ENCODE measurements at regions not wholly inside any gene's neighbourhood (a gene's known extent, or its start where the extent isn't known, plus 50 kb on each side); places are given as distances from the start of the nearest gene placed in this dataset.
"Not testable (repeated sequence)": the region's sequence is repeated elsewhere in the genome, so short reads cannot be mapped to it uniquely, and the experiment has no call there.

DNA sequence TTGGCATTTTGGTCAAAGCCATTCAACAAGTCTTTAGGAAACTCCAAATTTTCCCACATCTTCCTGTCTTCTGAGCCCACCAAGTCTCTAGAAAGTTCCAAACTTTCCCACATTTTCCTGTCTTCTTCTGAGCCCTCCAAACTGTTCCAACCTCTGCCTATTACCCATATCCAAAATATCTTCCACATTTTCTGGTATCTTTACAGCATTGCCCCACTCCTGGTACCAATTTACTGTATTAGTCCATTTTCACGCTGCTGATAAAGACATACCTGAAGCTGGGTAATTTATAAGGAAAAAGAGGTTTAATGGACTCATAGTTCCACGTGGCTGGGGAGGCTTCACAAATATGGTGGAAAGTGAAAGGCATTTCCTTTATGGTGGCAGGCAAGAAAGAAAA lies 56.1 kb upstream of the GABRA3 start:
- H3K4me3 ChIP-seq; DNase-seq; ATAC-seq; intact Hi-C loops (cut with DNase I); H3K27me3 ChIP-seq; H3K4me1 ChIP-seq; H3K36me3 ChIP-seq; H3K9me3 ChIP-seq; H3K27ac ChIP-seq: not testable (repeated sequence)

DNA sequence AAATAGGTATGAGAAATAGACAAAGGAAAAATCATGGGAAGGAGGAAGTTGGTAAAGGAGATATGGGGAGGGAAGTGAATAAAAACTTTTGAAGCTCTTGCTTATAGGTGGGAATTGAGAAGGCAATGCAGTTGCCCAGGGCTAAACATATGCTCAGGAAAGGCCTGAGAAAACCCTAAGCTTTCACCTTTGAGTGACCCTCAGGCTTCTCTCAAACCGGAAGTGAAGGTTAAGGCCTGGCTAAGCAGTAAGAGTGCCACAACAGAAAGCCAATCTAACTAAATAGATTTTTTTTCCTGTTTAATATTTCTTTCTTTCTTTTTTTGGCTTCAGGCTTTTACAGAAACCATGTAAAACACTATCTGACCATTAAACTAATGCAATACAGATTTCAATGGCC lies 69.5 kb upstream of the GABRA3 start:
- Histone ChIP-seq H3K27ac (no peak overlapping the region), H3K27me3 (no peaks in the 10 kb centered on the region), H3K4me1 (no peaks in the 10 kb centered on the region), H3K4me3 (no peak overlapping the region), H3K36me3 (no peaks in the 10 kb centered on the region), H3K9me3 (no peaks in the 10 kb centered on the region)
- TF ChIP-seq, protein P1, sequence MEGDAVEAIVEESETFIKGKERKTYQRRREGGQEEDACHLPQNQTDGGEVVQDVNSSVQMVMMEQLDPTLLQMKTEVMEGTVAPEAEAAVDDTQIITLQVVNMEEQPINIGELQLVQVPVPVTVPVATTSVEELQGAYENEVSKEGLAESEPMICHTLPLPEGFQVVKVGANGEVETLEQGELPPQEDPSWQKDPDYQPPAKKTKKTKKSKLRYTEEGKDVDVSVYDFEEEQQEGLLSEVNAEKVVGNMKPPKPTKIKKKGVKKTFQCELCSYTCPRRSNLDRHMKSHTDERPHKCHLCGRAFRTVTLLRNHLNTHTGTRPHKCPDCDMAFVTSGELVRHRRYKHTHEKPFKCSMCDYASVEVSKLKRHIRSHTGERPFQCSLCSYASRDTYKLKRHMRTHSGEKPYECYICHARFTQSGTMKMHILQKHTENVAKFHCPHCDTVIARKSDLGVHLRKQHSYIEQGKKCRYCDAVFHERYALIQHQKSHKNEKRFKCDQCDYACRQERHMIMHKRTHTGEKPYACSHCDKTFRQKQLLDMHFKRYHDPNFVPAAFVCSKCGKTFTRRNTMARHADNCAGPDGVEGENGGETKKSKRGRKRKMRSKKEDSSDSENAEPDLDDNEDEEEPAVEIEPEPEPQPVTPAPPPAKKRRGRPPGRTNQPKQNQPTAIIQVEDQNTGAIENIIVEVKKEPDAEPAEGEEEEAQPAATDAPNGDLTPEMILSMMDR (IDR thresholded peaks at IDR 0.05): no peak
- DNase-seq: no peak
- intact Hi-C loops (cut with DNase I): no loop called here
- no peak for ATAC-seq

DNA sequence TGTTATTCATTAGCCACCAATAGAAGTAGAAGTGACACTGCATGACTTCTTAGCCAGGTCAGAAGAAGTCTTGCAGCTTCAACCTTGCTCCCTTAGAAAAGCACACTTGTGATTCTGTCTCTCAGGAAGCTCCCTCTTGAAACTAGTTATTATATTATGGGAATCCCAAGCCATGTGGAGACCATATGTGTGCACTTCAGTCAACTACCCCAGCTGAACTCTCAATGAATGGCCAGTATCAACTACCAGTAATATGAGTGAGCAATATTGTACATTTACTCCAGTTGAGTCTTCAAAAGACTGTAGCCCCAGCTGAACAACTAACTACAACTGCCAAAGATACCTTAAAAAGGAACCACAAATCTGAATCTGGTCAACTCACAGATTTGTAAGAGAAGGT lies 77.1 kb upstream of the GABRA3 start:
- Histone ChIP-seq H3K36me3 (no peaks in the 10 kb centered on the region), H3K4me3 (no peak overlapping the region), H3K4me1 (no peaks in the 10 kb centered on the region), H3K27me3 (no peaks in the 10 kb centered on the region), H3K9me3 (peaks cover 0 to 4% of the 10 kb centered on the region in 2 donors), H3K27ac (no peak overlapping the region)
- ATAC-seq (no peak), DNase-seq (no peak)
- TF ChIP-seq, protein P1 (IDR thresholded peaks at IDR 0.05): no peak
- intact Hi-C loops (cut with DNase I): no loop called here

DNA sequence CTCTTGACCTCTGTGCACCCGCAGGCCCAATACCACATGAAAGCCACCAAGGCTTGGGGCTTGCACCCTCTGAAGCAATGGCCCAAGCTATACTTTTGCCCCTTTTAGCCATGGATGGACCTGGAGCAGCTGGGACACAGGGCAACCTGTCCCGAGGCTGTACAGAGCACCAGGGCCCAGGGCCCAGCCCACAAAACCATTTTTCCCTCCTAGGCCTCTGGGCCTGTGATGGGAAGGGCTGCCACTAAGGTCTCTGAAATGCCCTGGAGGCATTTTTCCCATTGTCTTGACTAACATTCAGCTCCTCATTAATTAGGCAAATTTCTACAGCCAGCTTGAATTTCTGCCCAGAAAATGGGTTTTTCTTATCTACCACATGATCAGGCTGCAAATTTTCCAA lies 79.9 kb upstream of the GABRA3 start:
- Histone ChIP-seq H3K9me3 (peaks cover 0 to 4% of the 10 kb centered on the region in 2 donors), H3K36me3 (no peaks in the 10 kb centered on the region), H3K27ac (no peak overlapping the region), H3K4me1 (no peaks in the 10 kb centered on the region), H3K27me3 (no peaks in the 10 kb centered on the region), H3K4me3 (no peak overlapping the region)
- ATAC-seq (no peak), DNase-seq (peak in 1 of 4 donors; percentile 8)
- TF ChIP-seq, protein P1 (IDR thresholded peaks at IDR 0.05): no peak
- intact Hi-C loops (cut with DNase I): no loop called here

DNA sequence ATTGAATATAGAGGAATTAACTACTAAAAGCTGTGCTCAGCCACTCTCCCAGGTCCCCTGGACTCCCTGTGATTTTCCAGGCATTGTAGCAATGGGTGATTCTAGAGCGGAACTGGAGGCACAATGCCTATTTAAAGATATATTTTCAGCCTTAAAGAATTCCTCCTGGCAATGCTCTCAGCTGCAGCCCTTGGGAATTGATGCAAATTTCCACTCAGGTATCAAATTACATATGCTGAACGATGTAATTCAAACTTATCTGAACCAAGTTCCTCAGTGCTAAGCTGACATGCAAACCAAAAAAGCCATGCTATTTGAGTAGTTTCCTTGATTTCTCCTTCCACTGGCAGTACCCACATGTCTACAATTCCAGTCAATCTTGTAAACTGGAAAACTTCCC lies 86.3 kb upstream of the GABRA3 start:
- Histone ChIP-seq H3K4me3 (no peak overlapping the region), H3K9me3 (no peaks in the 10 kb centered on the region), H3K4me1 (no peaks in the 10 kb centered on the region), H3K27ac (no peak overlapping the region), H3K36me3 (no peaks in the 10 kb centered on the region), H3K27me3 (no peaks in the 10 kb centered on the region)
- TF ChIP-seq, protein P1 (IDR thresholded peaks at IDR 0.05): no peak
- DNase-seq: no peak
- ATAC-seq: no peak
- intact Hi-C loops (cut with DNase I): no loop called here

DNA sequence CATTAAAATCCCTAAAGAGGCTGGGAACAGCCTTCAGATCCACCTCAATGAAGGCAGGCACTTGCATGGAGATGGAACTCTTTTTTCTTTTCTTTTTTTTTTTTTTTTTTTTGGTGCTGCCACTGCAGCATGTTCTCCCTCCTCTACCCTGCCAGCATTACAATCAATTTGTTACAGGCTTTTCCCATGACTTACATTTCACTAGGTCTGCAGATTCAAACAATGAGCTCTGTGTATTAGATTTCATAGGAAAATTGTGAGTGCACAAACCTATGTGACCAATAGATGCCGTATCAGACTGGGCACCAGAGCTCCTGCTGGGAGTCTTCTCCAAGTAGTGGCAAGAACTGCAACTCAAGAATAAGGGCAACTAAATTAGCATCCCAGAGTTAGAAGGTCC lies 63.8 kb upstream of the GABRQ start:
- no peak overlapping the region for H3K27ac ChIP-seq
- no peaks in the 10 kb centered on the region for H3K36me3 ChIP-seq
- DNase-seq (no peak), ATAC-seq (no peak)
- no peaks in the 10 kb centered on the region for H3K4me1 ChIP-seq
- no peaks in the 10 kb centered on the region for H3K9me3 ChIP-seq
- H3K4me3 ChIP-seq: no peak overlapping the region
- intact Hi-C loops (cut with DNase I): no loop called here
- TF ChIP-seq, protein P1 (IDR thresholded peaks at IDR 0.05): no peak
- no peaks in the 10 kb centered on the region for H3K27me3 ChIP-seq

Measured in left lung (tissue), 4 donors.